NCI-H1436 treated with DMSO at 0.1 percent for 48 hours (cell line): ENCODE measurements at regions not wholly inside any gene's neighbourhood (a gene's known extent, or its start where the extent isn't known, plus 50 kb on each side); places are given as distances from the start of the nearest gene placed in this dataset.
"Not testable (repeated sequence)": the region's sequence is repeated elsewhere in the genome, so short reads cannot be mapped to it uniquely, and the experiment has no call there.

Experiments
- DNase-seq: peaks from one replicate; lab custom pipeline; 2025; lab: John Stamatoyannopoulos, UW

GRCh38 chr6:68013780-68014515 lies 621.1 kb upstream of the ADGRB3 start:
- no peak for DNase-seq

GRCh38 chr6:68012822-68013221 lies 622.3 kb upstream of the ADGRB3 start:
- no peak for DNase-seq

- DNase-seq, result no peak
Observed at GRCh38 chr6:68010936-68011335, 624.1 kb upstream of the ADGRB3 start.

GRCh38 chr6:68008445-68008844 lies 626.6 kb upstream of the ADGRB3 start:
- no peak for DNase-seq

- no peak for DNase-seq
Observed at GRCh38 chr6:68007717-68008116, 627.4 kb upstream of the ADGRB3 start.

GRCh38 chr6:67986694-67987232 lies 648.3 kb upstream of the ADGRB3 start:
- no peak for DNase-seq

GRCh38 chr6:67976486-67976885 lies 658.6 kb upstream of the ADGRB3 start:
- no peak for DNase-seq

GRCh38 chr6:67974931-67975330 lies 660.2 kb upstream of the ADGRB3 start:
- no peak for DNase-seq

GRCh38 chr6:67971812-67972211 lies 663.3 kb upstream of the ADGRB3 start:
- DNase-seq, result no peak

GRCh38 chr6:67966830-67967229 lies 668.3 kb upstream of the ADGRB3 start:
- DNase-seq, result no peak

GRCh38 chr6:67956352-67956751 lies 678.7 kb upstream of the ADGRB3 start:
- no peak for DNase-seq

- no peak for DNase-seq
Observed at GRCh38 chr6:67952948-67953347, 682.1 kb upstream of the ADGRB3 start.

- no peak for DNase-seq
Observed at GRCh38 chr6:67952121-67952520, 683.0 kb upstream of the ADGRB3 start.

- not testable (repeated sequence) for DNase-seq
Observed at GRCh38 chr6:67947762-67948161, 687.3 kb upstream of the ADGRB3 start.

- DNase-seq, result no peak
Observed at GRCh38 chr6:67935976-67936477, 699.1 kb upstream of the ADGRB3 start.

GRCh38 chr6:67933278-67933677 lies 701.8 kb upstream of the ADGRB3 start:
- no peak for DNase-seq

- DNase-seq, result not testable (repeated sequence)
Observed at GRCh38 chr6:67922588-67922987, 712.5 kb upstream of the ADGRB3 start.

GRCh38 chr6:67920040-67920439 lies 715.0 kb upstream of the ADGRB3 start:
- DNase-seq, result not testable (repeated sequence)

- no peak for DNase-seq
Observed at GRCh38 chr6:67916399-67916798, 718.7 kb upstream of the ADGRB3 start.

- DNase-seq, result no peak
Observed at GRCh38 chr6:67914419-67914818, 720.7 kb upstream of the ADGRB3 start.

GRCh38 chr6:67909354-67909753 lies 725.7 kb upstream of the ADGRB3 start:
- DNase-seq, result no peak

GRCh38 chr6:67908379-67908778 lies 726.7 kb upstream of the ADGRB3 start:
- DNase-seq, result no peak

- DNase-seq, result not testable (repeated sequence)
Observed at GRCh38 chr6:67904735-67905134, 730.3 kb upstream of the ADGRB3 start.

- DNase-seq, result no peak
Observed at GRCh38 chr6:67898875-67899274, 736.2 kb upstream of the ADGRB3 start.
